H1 (cell line): ENCODE measurements at regions not wholly inside any gene's neighbourhood (a gene's known extent, or its start where the extent isn't known, plus 50 kb on each side); places are given as distances from the start of the nearest gene placed in this dataset.

Experiments
- CBX5 ChIP-seq: fragments of 300-800, 300-1000 bp; sonication (generic); IDR thresholded peaks from 2 replicates; pipeline ENCODE4 v1.7.1; 2016; ENCODE audit warnings: antibody characterized with exemption, low read length, low read depth
- FOSL1 ChIP-seq: IDR thresholded peaks from 2 replicates; pipeline ENCODE4 v1.6.1; 2011; ENCODE audit warnings: mild to moderate bottlenecking, low read depth, low read length, moderate library complexity; ENCODE audit not compliant: insufficient read depth
- GABPA ChIP-seq: IDR thresholded peaks from 2 replicates; pipeline ENCODE4 v1.6.1; 2011; ENCODE audit warnings: mild to moderate bottlenecking, low read length, moderate library complexity, borderline replicate concordance; ENCODE audit not compliant: insufficient read depth
- RNF2 ChIP-seq: fragments of 200-900, 300-1000 bp; sonication (generic); IDR thresholded peaks from 2 replicates; pipeline ENCODE4 v1.7.1; 2016; ENCODE audit warnings: borderline replicate concordance, low read depth, mild to moderate bottlenecking, antibody characterized with exemption, low read length; ENCODE audit not compliant: poor library complexity, severe bottlenecking; ENCODE audit errors: missing control alignments
- SIRT6 ChIP-seq: IDR thresholded peaks from one replicate; pipeline ENCODE4 v1.7.1; 2012; ENCODE audit warnings: low read length, inconsistent platforms
- SP1 ChIP-seq: IDR thresholded peaks from 2 replicates; pipeline ENCODE4 v1.6.1; 2011; ENCODE audit warnings: low read depth, low read length
- TCF12 ChIP-seq: IDR thresholded peaks from 2 replicates; pipeline ENCODE4 v1.6.1; 2011; ENCODE audit warnings: low read depth, mild to moderate bottlenecking, low read length

DNA sequence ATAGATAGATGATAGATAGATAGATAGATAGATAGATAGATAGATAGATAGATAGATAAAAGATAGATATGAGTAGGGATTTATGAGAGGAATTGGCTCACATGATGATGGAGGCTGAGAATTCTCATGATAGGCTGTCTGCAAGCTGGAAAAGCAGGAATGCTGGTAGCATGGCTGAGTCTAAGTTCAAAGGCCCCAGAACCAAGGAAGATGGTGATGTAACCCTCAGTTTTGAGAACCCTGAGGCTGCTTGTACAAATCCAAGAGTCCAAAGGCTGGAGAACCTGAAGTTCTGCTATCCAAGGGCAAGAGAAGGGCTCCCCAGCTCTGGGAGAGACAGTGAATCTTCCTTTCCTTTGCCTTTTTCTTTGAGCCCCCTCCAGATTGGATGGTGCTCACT is 210.8 kb downstream of the RFPL4B start (continued):
- no peak for TF ChIP-seq TCF12
- TF ChIP-seq SP1 = no peak
- TF ChIP-seq FOSL1 = no peak
- no peak for TF ChIP-seq SIRT6
- TF ChIP-seq RNF2 = no peak
- TF ChIP-seq GABPA = no peak
- no peak for TF ChIP-seq CBX5
- TF ChIP-seq, all 59 proteins: peak for 0
